HCT116 (cell line): ENCODE measurements at regions not wholly inside any gene's neighbourhood (a gene's known extent, or its start where the extent isn't known, plus 50 kb on each side); places are given as distances from the start of the nearest gene placed in this dataset.

ENCODE experiments used
- CBX3 ChIP-seq: IDR thresholded peaks from 2 replicates; pipeline ENCODE4 v1.6.1; 2012; ENCODE audit warnings: low read depth
- CTCF ChIP-seq, 3 experiments: fragments of 200-600 bp in 1 of 3; sonication (generic) in 1 of 3; IDR thresholded peaks in 2 of 3; conservative IDR thresholded peaks in 1 of 3; 2 replicates each; pipeline ENCODE4 v1.5.1; 2012 to 2017; ENCODE audit warnings: low read depth in 2 of 3, low read length in 2 of 3, antibody characterized with exemption in 1 of 3, borderline replicate concordance in 1 of 3, control low read depth in 1 of 3, mild to moderate bottlenecking in 1 of 3, mixed read lengths in 1 of 3, mixed run types in 1 of 3, moderate library complexity in 1 of 3; ENCODE audit not compliant: insufficient read depth in 1 of 3
- EZH2 ChIP-seq: fragments of 200-600 bp; sonication (generic); IDR thresholded peaks from 2 replicates; pipeline ENCODE4 v1.6.1; 2017; ENCODE audit warnings: antibody characterized with exemption, mixed run types
- POLR2A ChIP-seq: IDR thresholded peaks from 2 replicates; pipeline ENCODE4 v1.7.0; 2011; ENCODE audit warnings: borderline replicate concordance; ENCODE audit not compliant: insufficient read depth, insufficient read length; ENCODE audit errors: extremely low read depth

DNA sequence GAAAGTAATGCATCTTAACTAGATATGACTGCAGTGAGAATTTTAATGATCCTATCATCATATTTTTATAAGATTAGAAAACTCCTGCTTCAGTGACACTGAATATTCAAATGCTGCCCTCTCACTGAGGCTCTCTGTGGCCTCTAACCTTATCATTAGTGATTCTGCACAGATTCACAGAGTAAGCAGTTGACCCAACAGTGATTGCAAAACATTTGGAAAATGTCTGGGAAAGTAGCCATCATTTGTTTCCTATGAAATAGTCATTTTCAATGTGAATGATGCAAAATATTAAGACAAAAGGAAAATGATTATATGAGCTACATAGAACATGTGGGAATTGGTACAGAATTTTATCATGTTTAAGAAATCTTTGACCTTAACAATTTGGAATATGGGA, 210.3 kb downstream of the TBX18 start:
- TF ChIP-seq EZH2 (no peak), CTCF (IDR thresholded peaks at IDR 0.05 in 2 of 3, conservative IDR thresholded peaks at IDR 0.05 in 1 of 3; ENCODE audit: borderline replicate concordance in 1 of 3, insufficient read depth in 1 of 3, low read depth in 2 of 3, low read length in 2 of 3) (no peak), POLR2A (no peak), CBX3 (no peak)
